CD4-positive, alpha-beta T cell treated with Interleukin-15 for 4 hours (primary cell): ENCODE measurements at regions not wholly inside any gene's neighbourhood (a gene's known extent, or its start where the extent isn't known, plus 50 kb on each side); places are given as distances from the start of the nearest gene placed in this dataset.
"Not testable (repeated sequence)": the region's sequence is repeated elsewhere in the genome, so short reads cannot be mapped to it uniquely, and the experiment has no call there.

Experiments
- DNase-seq: peaks from one replicate; pipeline ENCODE4 v3.0.0-alpha.2; 2020; ENCODE audit warnings: low spot score

GRCh38 chr22:22057617-22058378 lies 75.2 kb upstream of the TOP3B start:
- no peak for DNase-seq

GRCh38 chr22:22056809-22057594 lies 74.4 kb upstream of the TOP3B start:
- DNase-seq: not testable (repeated sequence)

- not testable (repeated sequence) for DNase-seq
Observed at GRCh38 chr22:22052548-22053139, 70.1 kb upstream of the TOP3B start.

- DNase-seq: not testable (repeated sequence)
Observed at GRCh38 chr22:22051032-22051431, 68.4 kb upstream of the TOP3B start.

GRCh38 chr22:22050141-22050775 lies 67.7 kb upstream of the TOP3B start:
- no peak for DNase-seq

- no peak for DNase-seq
Observed at GRCh38 chr22:22049684-22050083, 67.1 kb upstream of the TOP3B start.

GRCh38 chr22:22048981-22049531 lies 66.5 kb upstream of the TOP3B start:
- DNase-seq: no peak

- DNase-seq: no peak
Observed at GRCh38 chr22:22048318-22048942, 65.8 kb upstream of the TOP3B start.

GRCh38 chr22:22047776-22048175 lies 65.2 kb upstream of the TOP3B start:
- DNase-seq: no peak

GRCh38 chr22:22047266-22047665 lies 64.7 kb upstream of the TOP3B start:
- no peak for DNase-seq

GRCh38 chr22:22046370-22046769 lies 63.8 kb upstream of the TOP3B start:
- DNase-seq: no peak

GRCh38 chr22:22045571-22046335 lies 63.2 kb upstream of the TOP3B start:
- DNase-seq: no peak

- DNase-seq: no peak
Observed at GRCh38 chr22:22044153-22044552, 61.6 kb upstream of the TOP3B start.

- DNase-seq: no peak
Observed at GRCh38 chr22:22043296-22044078, 60.9 kb upstream of the TOP3B start.

GRCh38 chr22:22042599-22043295 lies 60.2 kb upstream of the TOP3B start:
- no peak for DNase-seq

- DNase-seq: no peak
Observed at GRCh38 chr22:22042009-22042408, 59.4 kb upstream of the TOP3B start.

GRCh38 chr22:22040908-22041307 lies 58.3 kb upstream of the TOP3B start:
- no peak for DNase-seq

GRCh38 chr22:22040472-22040871 lies 57.9 kb upstream of the TOP3B start:
- DNase-seq: no peak

- DNase-seq: no peak
Observed at GRCh38 chr22:22039286-22040074, 56.9 kb upstream of the TOP3B start.
